ENCODE measurements at regions not wholly inside any gene's neighbourhood (a gene's known extent, or its start where the extent isn't known, plus 50 kb on each side); places are given as distances from the start of the nearest gene placed in this dataset.

DNA sequence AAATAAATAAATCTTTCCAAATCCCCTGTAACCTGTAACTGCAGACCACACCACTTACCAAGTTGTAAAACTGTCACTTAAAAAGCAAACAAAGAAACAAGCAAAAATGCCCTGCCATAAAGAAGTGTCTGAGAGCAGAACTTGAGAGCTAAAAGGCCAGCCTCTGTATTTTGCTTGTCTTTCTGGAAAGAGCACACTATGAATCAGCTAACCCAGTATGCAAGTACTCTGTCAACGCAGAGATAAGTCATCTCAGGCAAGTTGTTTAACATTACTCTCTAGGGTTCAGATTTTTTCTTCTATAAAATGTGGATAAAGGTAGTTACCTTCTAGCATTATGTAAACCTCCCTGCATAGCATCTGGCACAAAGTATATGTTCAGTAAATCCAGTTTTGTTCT, 134.8 kb downstream of the HS3ST1 start:
- H2BK5ac ChIP-seq (ENCODE audit: low read length): no peak overlapping the region
- H3K9ac ChIP-seq (ENCODE audit: low read length): no peak overlapping the region
- H3K79me2 ChIP-seq (ENCODE audit: control insufficient read depth, insufficient read depth, low read length): no peaks in the 10 kb centered on the region
- H4K8ac ChIP-seq (ENCODE audit: low read depth, low read length): no peak overlapping the region
- no peak overlapping the region for H3K4ac ChIP-seq (ENCODE audit: low read depth, low read length)
- no peak overlapping the region for H3K27ac ChIP-seq (ENCODE audit: low read depth, low read length)
- H3K36me3 ChIP-seq (ENCODE audit: control insufficient read depth, insufficient read depth, low read length): no peaks in the 10 kb centered on the region
- H4K5ac ChIP-seq (ENCODE audit: low read length): no peak overlapping the region
- no peak for DNase-seq
- no peak overlapping the region for H3K23ac ChIP-seq (ENCODE audit: low read length)
- H3K18ac ChIP-seq (ENCODE audit: low read length): no peak overlapping the region
- H2BK15ac ChIP-seq (replicated peaks; ENCODE audit: low read depth): no peak overlapping the region
- H3K4me2 ChIP-seq (ENCODE audit: low read length): no peak overlapping the region
- no peak overlapping the region for H3K56ac ChIP-seq (ENCODE audit: low read length)
- H2BK120ac ChIP-seq (ENCODE audit: low read depth, low read length): no peak overlapping the region
- H3K4me3 ChIP-seq (ENCODE audit: low read length): no peak overlapping the region
- H3K27me3 ChIP-seq (ENCODE audit: insufficient read depth, low read length, poor library complexity): no peaks in the 10 kb centered on the region
- no peak overlapping the region for H2AK5ac ChIP-seq (ENCODE audit: low read length)
- H3K4me1 ChIP-seq (ENCODE audit: control insufficient read depth, low read depth, low read length): no peaks in the 10 kb centered on the region
- no CpG with 5 or more reads among the region's 1 CpG for WGBS (ENCODE audit: extremely low coverage, insufficient coverage, low lambda C conversion rate)
- no peaks in the 10 kb centered on the region for H3K79me1 ChIP-seq (ENCODE audit: low read length)

DNA sequence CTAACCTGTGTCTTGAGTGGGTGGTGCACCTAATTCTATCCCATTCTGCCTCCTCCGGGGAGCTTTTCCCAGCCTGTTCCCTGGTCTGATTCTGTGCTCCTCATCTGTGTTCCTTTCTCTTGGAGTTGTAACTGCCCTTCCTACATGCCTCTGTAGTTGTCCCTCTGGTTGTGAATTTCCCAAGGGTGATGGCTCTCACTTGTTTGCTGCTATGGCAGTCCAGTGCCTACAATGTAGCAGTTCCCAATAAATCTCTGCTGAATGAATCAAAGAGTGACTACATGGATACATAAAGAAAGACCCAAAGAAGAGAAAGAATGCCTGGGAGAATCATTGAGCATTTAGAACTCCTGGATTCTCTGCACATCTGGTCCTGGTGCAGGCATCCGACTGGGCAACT, 141.6 kb downstream of the HS3ST1 start:
- Histone ChIP-seq H3K36me3 (ENCODE audit: control insufficient read depth, insufficient read depth, low read length) (no peaks in the 10 kb centered on the region), H3K79me1 (ENCODE audit: low read length) (no peaks in the 10 kb centered on the region), H3K18ac (ENCODE audit: low read length) (no peak overlapping the region), H2AK5ac (ENCODE audit: low read length) (no peak overlapping the region), H3K9ac (ENCODE audit: low read length) (no peak overlapping the region), H3K56ac (ENCODE audit: low read length) (no peak overlapping the region), H3K79me2 (ENCODE audit: control insufficient read depth, insufficient read depth, low read length) (no peaks in the 10 kb centered on the region), H2BK5ac (ENCODE audit: low read length) (no peak overlapping the region), H3K27me3 (ENCODE audit: insufficient read depth, low read length, poor library complexity) (no peaks in the 10 kb centered on the region), H3K27ac (ENCODE audit: low read depth, low read length) (no peak overlapping the region), H2BK120ac (ENCODE audit: low read depth, low read length) (no peak overlapping the region), H3K4me1 (ENCODE audit: control insufficient read depth, low read depth, low read length) (no peaks in the 10 kb centered on the region), H3K4me2 (ENCODE audit: low read length) (no peak overlapping the region), H3K23ac (ENCODE audit: low read length) (no peak overlapping the region), H3K4me3 (ENCODE audit: low read length) (no peak overlapping the region), H3K4ac (ENCODE audit: low read depth, low read length) (no peak overlapping the region), H2BK15ac (replicated peaks; ENCODE audit: low read depth) (no peak overlapping the region), H4K8ac (ENCODE audit: low read depth, low read length) (no peak overlapping the region), H4K5ac (ENCODE audit: low read length) (peak overlapping the region; percentile 17)
- WGBS (ENCODE audit: extremely low coverage, insufficient coverage, low lambda C conversion rate): no CpG with 5 or more reads among the region's 2 CpGs
- DNase-seq: no peak

DNA sequence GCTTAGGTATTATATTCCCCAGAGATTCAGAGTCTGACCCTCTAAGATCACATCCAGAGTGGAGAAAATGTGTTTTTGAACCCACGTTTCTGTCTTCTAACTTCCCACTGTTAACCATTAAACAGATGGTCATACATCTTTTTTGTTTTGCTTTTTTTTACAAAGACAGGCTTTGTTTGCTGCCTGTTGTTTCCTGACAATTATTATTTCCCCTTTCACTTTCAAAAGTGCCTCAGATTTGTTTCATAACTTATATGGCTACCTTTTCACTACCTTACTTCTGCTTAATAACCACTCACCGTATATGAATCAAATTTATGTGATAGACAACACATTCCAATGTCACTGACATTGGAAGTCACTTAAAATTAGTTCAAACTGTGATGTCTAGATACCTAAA, 142.2 kb downstream of the HS3ST1 start:
- Histone ChIP-seq H3K4me2 (ENCODE audit: low read length) (no peak overlapping the region), H3K56ac (ENCODE audit: low read length) (no peak overlapping the region), H3K18ac (ENCODE audit: low read length) (no peak overlapping the region), H3K27ac (ENCODE audit: low read depth, low read length) (no peak overlapping the region), H3K4me1 (ENCODE audit: control insufficient read depth, low read depth, low read length) (no peaks in the 10 kb centered on the region), H2AK5ac (ENCODE audit: low read length) (no peak overlapping the region), H2BK120ac (ENCODE audit: low read depth, low read length) (no peak overlapping the region), H2BK15ac (replicated peaks; ENCODE audit: low read depth) (no peak overlapping the region), H3K79me1 (ENCODE audit: low read length) (no peaks in the 10 kb centered on the region), H3K4me3 (ENCODE audit: low read length) (no peak overlapping the region), H4K5ac (ENCODE audit: low read length) (no peak overlapping the region), H3K79me2 (ENCODE audit: control insufficient read depth, insufficient read depth, low read length) (no peaks in the 10 kb centered on the region), H3K23ac (ENCODE audit: low read length) (no peak overlapping the region), H3K36me3 (ENCODE audit: control insufficient read depth, insufficient read depth, low read length) (no peaks in the 10 kb centered on the region), H4K8ac (ENCODE audit: low read depth, low read length) (no peak overlapping the region), H3K4ac (ENCODE audit: low read depth, low read length) (no peak overlapping the region), H3K9ac (ENCODE audit: low read length) (no peak overlapping the region), H3K27me3 (ENCODE audit: insufficient read depth, low read length, poor library complexity) (no peaks in the 10 kb centered on the region), H2BK5ac (ENCODE audit: low read length) (no peak overlapping the region)
- no CpG with 5 or more reads among the region's 2 CpGs for WGBS (ENCODE audit: extremely low coverage, insufficient coverage, low lambda C conversion rate)
- no peak for DNase-seq

DNA sequence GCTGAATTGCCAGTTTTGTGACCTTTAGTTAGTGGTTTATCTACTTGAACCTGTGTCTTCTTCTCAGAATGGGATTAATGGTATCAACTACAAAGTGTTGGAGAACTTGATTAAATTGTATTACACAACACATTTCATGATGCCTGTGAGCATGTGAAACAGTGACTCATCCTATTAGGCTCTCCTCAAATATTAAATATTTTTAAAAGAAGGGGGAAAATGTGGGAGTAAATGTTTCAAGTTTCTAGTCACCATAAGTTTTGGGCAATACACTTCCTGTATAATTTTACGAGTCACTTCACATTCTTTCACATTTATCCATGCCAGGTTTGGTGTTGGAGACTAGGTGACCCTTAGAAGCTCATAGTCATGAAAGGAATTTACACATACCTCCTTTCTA, 147.0 kb downstream of the HS3ST1 start:
- no peak overlapping the region for H3K4me2 ChIP-seq (ENCODE audit: low read length)
- H3K79me1 ChIP-seq (ENCODE audit: low read length): no peaks in the 10 kb centered on the region
- no peaks in the 10 kb centered on the region for H3K79me2 ChIP-seq (ENCODE audit: control insufficient read depth, insufficient read depth, low read length)
- H3K4ac ChIP-seq (ENCODE audit: low read depth, low read length): no peak overlapping the region
- H3K9ac ChIP-seq (ENCODE audit: low read length): no peak overlapping the region
- no peak overlapping the region for H2BK15ac ChIP-seq (replicated peaks; ENCODE audit: low read depth)
- H3K18ac ChIP-seq (ENCODE audit: low read length): no peak overlapping the region
- DNase-seq: no peak
- no peaks in the 10 kb centered on the region for H3K4me1 ChIP-seq (ENCODE audit: control insufficient read depth, low read depth, low read length)
- H3K4me3 ChIP-seq (ENCODE audit: low read length): no peak overlapping the region
- no peak overlapping the region for H3K56ac ChIP-seq (ENCODE audit: low read length)
- no peak overlapping the region for H2BK120ac ChIP-seq (ENCODE audit: low read depth, low read length)
- H3K27me3 ChIP-seq (ENCODE audit: insufficient read depth, low read length, poor library complexity): no peaks in the 10 kb centered on the region
- H4K8ac ChIP-seq (ENCODE audit: low read depth, low read length): no peak overlapping the region
- H3K23ac ChIP-seq (ENCODE audit: low read length): no peak overlapping the region
- H2AK5ac ChIP-seq (ENCODE audit: low read length): no peak overlapping the region
- no peak overlapping the region for H3K27ac ChIP-seq (ENCODE audit: low read depth, low read length)
- no CpG with 5 or more reads among the region's 1 CpG for WGBS (ENCODE audit: extremely low coverage, insufficient coverage, low lambda C conversion rate)
- no peaks in the 10 kb centered on the region for H3K36me3 ChIP-seq (ENCODE audit: control insufficient read depth, insufficient read depth, low read length)
- H4K5ac ChIP-seq (ENCODE audit: low read length): no peak overlapping the region
- H2BK5ac ChIP-seq (ENCODE audit: low read length): no peak overlapping the region

DNA sequence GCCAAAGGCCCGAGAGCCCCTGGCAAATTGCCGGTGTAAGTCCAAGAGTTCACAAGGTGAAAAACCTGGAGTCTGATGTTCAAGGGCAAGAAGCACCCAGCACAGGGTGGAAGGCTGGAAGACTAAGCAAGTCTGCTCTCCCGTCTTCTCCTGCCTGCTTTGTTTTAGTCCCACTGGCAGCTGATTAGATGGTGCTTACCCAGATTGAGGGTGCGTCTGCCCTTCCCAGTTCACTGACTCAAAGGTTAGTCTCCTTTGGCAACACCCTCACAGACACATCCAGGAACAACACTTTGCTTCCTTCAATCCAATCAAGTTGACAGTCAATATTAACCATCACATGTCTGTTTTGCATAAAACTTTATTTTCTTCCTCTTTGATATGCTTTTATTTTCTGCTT, 157.4 kb downstream of the HS3ST1 start:
- Histone ChIP-seq H3K23ac (ENCODE audit: low read length) (no peak overlapping the region), H3K4me2 (ENCODE audit: low read length) (no peak overlapping the region), H2BK120ac (ENCODE audit: low read depth, low read length) (no peak overlapping the region), H3K9ac (ENCODE audit: low read length) (no peak overlapping the region), H3K79me1 (ENCODE audit: low read length) (no peaks in the 10 kb centered on the region), H3K56ac (ENCODE audit: low read length) (no peak overlapping the region), H2BK5ac (ENCODE audit: low read length) (no peak overlapping the region), H2BK15ac (replicated peaks; ENCODE audit: low read depth) (no peak overlapping the region), H3K4ac (ENCODE audit: low read depth, low read length) (no peak overlapping the region), H2AK5ac (ENCODE audit: low read length) (no peak overlapping the region), H3K4me3 (ENCODE audit: low read length) (no peak overlapping the region), H3K27ac (ENCODE audit: low read depth, low read length) (no peak overlapping the region), H4K8ac (ENCODE audit: low read depth, low read length) (no peak overlapping the region), H3K79me2 (ENCODE audit: control insufficient read depth, insufficient read depth, low read length) (no peaks in the 10 kb centered on the region), H3K18ac (ENCODE audit: low read length) (no peak overlapping the region), H4K5ac (ENCODE audit: low read length) (no peak overlapping the region), H3K4me1 (ENCODE audit: control insufficient read depth, low read depth, low read length) (peaks cover 2% of the 10 kb centered on the region), H3K27me3 (ENCODE audit: insufficient read depth, low read length, poor library complexity) (no peaks in the 10 kb centered on the region), H3K36me3 (ENCODE audit: control insufficient read depth, insufficient read depth, low read length) (no peaks in the 10 kb centered on the region)
- no peak for DNase-seq
- WGBS (ENCODE audit: extremely low coverage, insufficient coverage, low lambda C conversion rate): no CpG with 5 or more reads among the region's 4 CpGs

DNA sequence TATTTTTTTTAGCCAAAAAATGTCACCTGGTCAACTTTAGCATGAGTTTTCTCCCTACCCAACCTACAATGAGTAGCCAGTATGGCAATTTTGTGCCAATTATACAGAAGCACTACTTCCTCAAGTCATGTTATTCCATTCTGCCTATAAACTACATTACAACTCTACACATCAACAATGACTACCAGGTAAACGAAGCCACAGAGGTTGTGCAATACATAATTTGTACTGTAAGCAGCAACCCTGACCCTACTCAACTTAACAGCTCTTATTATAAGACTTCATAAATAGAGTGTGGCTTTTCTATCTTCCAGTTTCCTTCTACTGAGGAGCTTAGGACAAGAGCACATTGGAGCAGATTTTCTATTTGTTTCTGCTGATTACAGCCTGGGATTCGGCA, 160.5 kb downstream of the HS3ST1 start:
- no peak overlapping the region for H3K4me2 ChIP-seq (ENCODE audit: low read length)
- 100% methylated on average over 1 of the region's 2 CpGs for WGBS (ENCODE audit: extremely low coverage, insufficient coverage, low lambda C conversion rate)
- H4K5ac ChIP-seq (ENCODE audit: low read length): no peak overlapping the region
- no peak overlapping the region for H2BK5ac ChIP-seq (ENCODE audit: low read length)
- no peaks in the 10 kb centered on the region for H3K36me3 ChIP-seq (ENCODE audit: control insufficient read depth, insufficient read depth, low read length)
- H3K4ac ChIP-seq (ENCODE audit: low read depth, low read length): no peak overlapping the region
- H3K79me1 ChIP-seq (ENCODE audit: low read length): no peaks in the 10 kb centered on the region
- no peak overlapping the region for H2BK120ac ChIP-seq (ENCODE audit: low read depth, low read length)
- H2AK5ac ChIP-seq (ENCODE audit: low read length): no peak overlapping the region
- no peak overlapping the region for H3K9ac ChIP-seq (ENCODE audit: low read length)
- no peak overlapping the region for H2BK15ac ChIP-seq (replicated peaks; ENCODE audit: low read depth)
- H3K79me2 ChIP-seq (ENCODE audit: control insufficient read depth, insufficient read depth, low read length): no peaks in the 10 kb centered on the region
- no peak overlapping the region for H3K56ac ChIP-seq (ENCODE audit: low read length)
- no peak for DNase-seq
- no peak overlapping the region for H3K18ac ChIP-seq (ENCODE audit: low read length)
- no peak overlapping the region for H3K27ac ChIP-seq (ENCODE audit: low read depth, low read length)
- no peak overlapping the region for H3K23ac ChIP-seq (ENCODE audit: low read length)
- H3K4me3 ChIP-seq (ENCODE audit: low read length): no peak overlapping the region
- H3K4me1 ChIP-seq (ENCODE audit: control insufficient read depth, low read depth, low read length): no peaks in the 10 kb centered on the region
- no peak overlapping the region for H4K8ac ChIP-seq (ENCODE audit: low read depth, low read length)
- H3K27me3 ChIP-seq (ENCODE audit: insufficient read depth, low read length, poor library complexity): no peaks in the 10 kb centered on the region

All from mesendoderm (in vitro differentiated cells).